Kidney epithelial cell (primary cell): ENCODE measurements at regions not wholly inside any gene's neighbourhood (a gene's known extent, or its start where the extent isn't known, plus 50 kb on each side); places are given as distances from the start of the nearest gene placed in this dataset.

Experiments used
- DNase-seq: peaks from one replicate; pipeline ENCODE4 v3.0.0-alpha.2; 2010; ENCODE audit warnings: low read depth
- H3K27me3 ChIP-seq: 2 replicates; pipeline ENCODE4 v1.6.0; 2011; ENCODE audit warnings: low read length; ENCODE audit not compliant: control insufficient read depth, insufficient read depth
- H3K36me3 ChIP-seq: 2 replicates; pipeline ENCODE4 v1.5.1; 2011; ENCODE audit warnings: low read length; ENCODE audit not compliant: control insufficient read depth, insufficient read depth
- H3K4me3 ChIP-seq: 2 replicates; pipeline ENCODE4 v1.5.1; 2011; ENCODE audit warnings: low read depth, mild to moderate bottlenecking, control low read depth, low read length
- TF ChIP-seq, protein P1 (sequence below): IDR thresholded peaks from 2 replicates; pipeline ENCODE4 v1.5.1; 2011; ENCODE audit warnings: mild to moderate bottlenecking, moderate library complexity, low read length, control low read depth, inconsistent platforms; ENCODE audit not compliant: insufficient read depth, poor library complexity, severe bottlenecking

DNA sequence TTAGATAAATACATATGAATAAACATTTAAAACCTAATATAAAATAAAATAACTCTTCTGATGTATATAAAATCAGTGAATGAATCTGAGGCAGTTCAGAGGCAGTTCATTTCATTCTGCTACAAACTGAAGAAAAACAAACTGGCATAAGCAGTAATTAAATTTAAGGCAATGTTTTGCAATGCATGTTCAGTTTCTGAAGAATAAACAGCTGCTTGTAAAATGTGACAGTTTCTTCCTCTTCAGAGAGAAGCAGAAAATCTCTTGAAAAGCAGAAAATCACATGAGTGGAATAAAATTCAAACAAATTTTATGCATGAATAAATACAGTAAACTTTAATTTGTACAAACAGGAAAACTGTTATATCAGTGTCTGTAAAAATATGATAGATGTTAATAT is 643.7 kb downstream of the KCNT2 start:
- Histone ChIP-seq H3K36me3 (no peaks in the 10 kb centered on the region), H3K4me3 (no peak overlapping the region), H3K27me3 (no peaks in the 10 kb centered on the region)
- TF ChIP-seq, protein P1, sequence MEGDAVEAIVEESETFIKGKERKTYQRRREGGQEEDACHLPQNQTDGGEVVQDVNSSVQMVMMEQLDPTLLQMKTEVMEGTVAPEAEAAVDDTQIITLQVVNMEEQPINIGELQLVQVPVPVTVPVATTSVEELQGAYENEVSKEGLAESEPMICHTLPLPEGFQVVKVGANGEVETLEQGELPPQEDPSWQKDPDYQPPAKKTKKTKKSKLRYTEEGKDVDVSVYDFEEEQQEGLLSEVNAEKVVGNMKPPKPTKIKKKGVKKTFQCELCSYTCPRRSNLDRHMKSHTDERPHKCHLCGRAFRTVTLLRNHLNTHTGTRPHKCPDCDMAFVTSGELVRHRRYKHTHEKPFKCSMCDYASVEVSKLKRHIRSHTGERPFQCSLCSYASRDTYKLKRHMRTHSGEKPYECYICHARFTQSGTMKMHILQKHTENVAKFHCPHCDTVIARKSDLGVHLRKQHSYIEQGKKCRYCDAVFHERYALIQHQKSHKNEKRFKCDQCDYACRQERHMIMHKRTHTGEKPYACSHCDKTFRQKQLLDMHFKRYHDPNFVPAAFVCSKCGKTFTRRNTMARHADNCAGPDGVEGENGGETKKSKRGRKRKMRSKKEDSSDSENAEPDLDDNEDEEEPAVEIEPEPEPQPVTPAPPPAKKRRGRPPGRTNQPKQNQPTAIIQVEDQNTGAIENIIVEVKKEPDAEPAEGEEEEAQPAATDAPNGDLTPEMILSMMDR: no peak
- no peak for DNase-seq

DNA sequence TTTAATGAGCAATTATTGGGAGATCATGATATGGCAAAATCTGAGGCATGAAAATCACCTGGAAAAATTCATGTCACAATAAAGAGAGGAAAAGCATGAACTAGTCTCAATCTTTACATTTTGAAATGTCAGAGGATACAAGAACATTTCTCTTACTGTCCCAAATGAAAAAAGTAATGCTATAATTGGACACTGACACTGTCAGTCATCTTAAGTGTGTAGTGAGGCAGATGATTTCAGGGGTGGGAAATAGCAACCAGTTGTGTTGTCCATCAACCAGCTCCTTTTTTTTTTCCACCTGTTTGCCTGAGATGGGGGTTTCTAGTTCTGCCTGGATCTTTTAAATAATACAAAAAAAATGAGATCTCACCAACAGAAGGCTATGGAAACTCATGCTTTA is 646.2 kb downstream of the KCNT2 start:
- no peaks in the 10 kb centered on the region for H3K36me3 ChIP-seq
- H3K4me3 ChIP-seq: no peak overlapping the region
- no peak for DNase-seq
- H3K27me3 ChIP-seq: no peaks in the 10 kb centered on the region
- TF ChIP-seq, protein P1: no peak

DNA sequence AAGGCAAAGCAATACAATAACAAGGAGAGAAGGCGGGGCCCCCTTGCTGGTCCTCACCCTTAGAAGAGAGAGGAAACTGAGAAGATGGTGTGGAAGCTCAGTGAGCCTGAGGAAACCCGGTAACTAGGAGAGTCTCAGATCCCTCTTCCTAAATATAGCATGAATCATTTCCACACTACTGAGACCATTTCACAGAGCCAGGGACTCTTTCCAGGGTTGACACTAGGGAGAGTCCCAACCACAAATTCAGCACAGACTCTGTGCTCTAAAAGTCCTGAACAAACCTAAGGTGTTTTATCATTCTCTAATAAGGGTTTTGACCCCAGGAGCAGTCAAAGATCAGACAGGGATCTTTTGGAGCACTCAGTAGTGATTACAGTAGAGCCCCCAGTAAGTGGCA is 647.7 kb downstream of the KCNT2 start:
- Histone ChIP-seq H3K4me3 (no peak overlapping the region), H3K27me3 (no peaks in the 10 kb centered on the region), H3K36me3 (no peaks in the 10 kb centered on the region)
- TF ChIP-seq, protein P1: no peak
- no peak for DNase-seq

DNA sequence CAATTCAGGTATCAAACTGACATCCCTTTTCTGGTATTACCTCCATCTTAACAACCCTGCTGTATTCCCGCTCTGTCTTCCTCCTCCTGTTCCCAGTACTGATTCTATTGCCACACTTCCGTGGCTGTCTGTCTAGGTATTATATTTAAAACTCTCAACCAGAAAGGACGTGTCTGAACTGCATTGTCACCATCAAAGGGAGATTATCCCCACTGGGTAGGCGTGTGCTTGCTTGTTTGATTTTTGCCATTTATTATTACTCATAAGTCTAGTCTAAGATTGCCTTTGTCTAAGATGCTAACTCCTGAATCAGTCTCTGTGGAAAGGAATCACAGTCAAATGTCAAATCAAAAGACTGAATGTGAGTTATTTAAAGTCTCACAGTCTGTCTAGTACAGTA is 650.1 kb downstream of the KCNT2 start:
- no peaks in the 10 kb centered on the region for H3K27me3 ChIP-seq
- TF ChIP-seq, protein P1: no peak
- DNase-seq: no peak
- H3K36me3 ChIP-seq: no peaks in the 10 kb centered on the region
- no peak overlapping the region for H3K4me3 ChIP-seq

DNA sequence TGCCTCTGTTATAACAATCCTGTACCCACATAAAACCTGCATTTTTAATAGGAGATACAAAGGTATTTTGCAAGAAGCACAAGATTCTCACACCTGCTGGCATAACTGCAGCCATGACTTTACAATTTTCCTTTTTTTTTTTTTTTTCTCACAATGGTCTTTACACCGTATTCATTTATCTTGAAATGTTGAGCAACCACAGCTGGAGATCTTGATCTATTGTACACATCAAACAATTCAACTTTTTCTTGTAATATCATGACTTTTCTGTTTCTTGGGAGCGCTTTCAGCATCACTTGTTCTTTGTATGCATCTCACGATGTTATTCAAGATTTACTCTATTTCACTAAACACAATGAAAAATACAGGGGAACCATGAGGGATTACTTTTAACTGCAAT is 651.4 kb downstream of the KCNT2 start:
- TF ChIP-seq, protein P1: no peak
- no peaks in the 10 kb centered on the region for H3K27me3 ChIP-seq
- H3K4me3 ChIP-seq: no peak overlapping the region
- no peak for DNase-seq
- no peaks in the 10 kb centered on the region for H3K36me3 ChIP-seq

DNA sequence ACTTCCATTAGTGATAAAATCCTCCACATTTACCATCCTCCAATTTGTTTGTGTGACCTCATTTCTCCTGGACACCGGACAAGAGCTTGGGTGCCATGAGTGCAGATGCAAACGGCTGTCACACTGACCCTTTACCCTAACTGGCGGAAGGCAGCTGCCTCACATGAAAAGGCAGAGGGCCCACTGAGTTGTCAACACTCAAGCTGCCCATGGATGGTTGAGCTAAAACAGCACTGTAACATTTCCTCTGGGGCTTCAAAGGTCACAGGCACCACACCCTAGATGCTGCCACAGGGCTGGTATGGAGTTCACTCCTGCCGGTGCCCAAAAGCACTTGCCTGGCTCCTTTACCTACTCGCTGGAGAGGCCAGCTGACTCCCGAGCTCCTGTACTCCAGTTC is 653.4 kb downstream of the KCNT2 start:
- TF ChIP-seq, protein P1: no peak
- no peaks in the 10 kb centered on the region for H3K36me3 ChIP-seq
- no peak for DNase-seq
- H3K4me3 ChIP-seq: no peak overlapping the region
- no peaks in the 10 kb centered on the region for H3K27me3 ChIP-seq
